ENCODE measurements at regions not wholly inside any gene's neighbourhood (a gene's known extent, or its start where the extent isn't known, plus 50 kb on each side); places are given as distances from the start of the nearest gene placed in this dataset.
"Not testable (repeated sequence)": the region's sequence is repeated elsewhere in the genome, so short reads cannot be mapped to it uniquely, and the experiment has no call there.

GRCh38 chr1:221594576-221594975 lies 147.3 kb downstream of the DUSP10 start:
- TF ChIP-seq ZFX (IDR thresholded peaks at IDR 0.05; ENCODE audit: borderline replicate concordance) (no peak), CTCF (IDR thresholded peaks at IDR 0.05) (no peak)
- no peak overlapping the region for H3K27ac ChIP-seq

- TF ChIP-seq CTCF (IDR thresholded peaks at IDR 0.05) (no peak), ZFX (IDR thresholded peaks at IDR 0.05; ENCODE audit: borderline replicate concordance) (no peak)
- no peak overlapping the region for H3K27ac ChIP-seq
These were observed 143.8 kb downstream of the DUSP10 start for GRCh38 chr1:221598122-221598521.

GRCh38 chr1:221601166-221601565 lies 140.7 kb downstream of the DUSP10 start:
- TF ChIP-seq CTCF (IDR thresholded peaks at IDR 0.05) (no peak), ZFX (IDR thresholded peaks at IDR 0.05; ENCODE audit: borderline replicate concordance) (no peak)
- H3K27ac ChIP-seq: no peak overlapping the region

- TF ChIP-seq ZFX (IDR thresholded peaks at IDR 0.05; ENCODE audit: borderline replicate concordance): no peak
- TF ChIP-seq CTCF (IDR thresholded peaks at IDR 0.05): no peak
- H3K27ac ChIP-seq: no peak overlapping the region
These were observed 139.1 kb downstream of the DUSP10 start for GRCh38 chr1:221602830-221603229.

GRCh38 chr1:221604390-221604789 lies 137.5 kb downstream of the DUSP10 start:
- not testable (repeated sequence) for H3K27ac ChIP-seq

- H3K27ac ChIP-seq: no peak overlapping the region
- no peak for TF ChIP-seq ZFX (IDR thresholded peaks at IDR 0.05; ENCODE audit: borderline replicate concordance)
- TF ChIP-seq CTCF (IDR thresholded peaks at IDR 0.05): no peak
These were observed 136.9 kb downstream of the DUSP10 start for GRCh38 chr1:221604948-221605347.

GRCh38 chr1:221605569-221605968 lies 136.3 kb downstream of the DUSP10 start:
- TF ChIP-seq ZFX (IDR thresholded peaks at IDR 0.05; ENCODE audit: borderline replicate concordance) (no peak), CTCF (IDR thresholded peaks at IDR 0.05) (no peak)
- H3K27ac ChIP-seq: no peak overlapping the region

- no peak for TF ChIP-seq CTCF (IDR thresholded peaks at IDR 0.05)
- no peak for TF ChIP-seq ZFX (IDR thresholded peaks at IDR 0.05; ENCODE audit: borderline replicate concordance)
- no peak overlapping the region for H3K27ac ChIP-seq
These were observed 135.6 kb downstream of the DUSP10 start for GRCh38 chr1:221606256-221606655.
